GM23338 (cell line): ENCODE measurements at regions not wholly inside any gene's neighbourhood (a gene's known extent, or its start where the extent isn't known, plus 50 kb on each side); places are given as distances from the start of the nearest gene placed in this dataset.

ENCODE experiments used
- ATAC-seq: fragments of 200-7000 bp; cut with Tn5 transposase; 3 replicates; pipeline ENCODE4 v1.9.1; 2020
- DNase-seq: peaks from one replicate; pipeline ENCODE4 v3.0.0-alpha.2; 2015; ENCODE audit warnings: low spot score
- H2AFZ ChIP-seq: fragments of 200-600 bp; sonication (generic); 2 replicates; pipeline ENCODE4 v1.8.0; 2016; ENCODE audit warnings: antibody characterized with exemption, mild to moderate bottlenecking, moderate library complexity
- H3F3A ChIP-seq: fragments of 200-600 bp; sonication (generic); replicated peaks from 2 replicates; pipeline ENCODE4 v1.8.0; 2017; ENCODE audit warnings: antibody characterized with exemption, mixed run types, low read depth
- H3K27ac ChIP-seq: fragments of 200-600 bp; sonication (generic); 2 replicates; pipeline ENCODE4 v1.6.1; 2016; ENCODE audit warnings: low read depth
- H3K27me3 ChIP-seq: fragments of 200-600 bp; sonication (generic); 2 replicates; pipeline ENCODE4 v1.8.0; 2016; ENCODE audit warnings: mild to moderate bottlenecking, mixed run types, moderate library complexity; ENCODE audit not compliant: insufficient read depth
- H3K36me3 ChIP-seq: fragments of 200-600 bp; sonication (generic); 2 replicates; pipeline ENCODE4 v1.8.0; 2016; ENCODE audit warnings: mild to moderate bottlenecking; ENCODE audit not compliant: insufficient read depth
- H3K4me1 ChIP-seq: fragments of 200-600 bp; sonication (generic); 2 replicates; pipeline ENCODE4 v1.8.0; 2016; ENCODE audit warnings: mild to moderate bottlenecking, moderate library complexity; ENCODE audit not compliant: insufficient read depth
- H3K4me2 ChIP-seq: fragments of 200-600 bp; sonication (generic); 2 replicates; pipeline ENCODE4 v1.7.1; 2017; ENCODE audit warnings: mixed run types
- H3K4me3 ChIP-seq: fragments of 200-600 bp; sonication (generic); 2 replicates; pipeline ENCODE4 v1.6.1; 2016; ENCODE audit warnings: mixed run types
- H3K79me2 ChIP-seq: fragments of 200-600 bp; sonication (generic); replicated peaks from 2 replicates; pipeline ENCODE4 v1.8.0; 2017; ENCODE audit warnings: mild to moderate bottlenecking; ENCODE audit not compliant: insufficient read depth
- H3K9me2 ChIP-seq: fragments of 200-600 bp; sonication (generic); 2 replicates; pipeline ENCODE4 v1.8.0; 2017; ENCODE audit not compliant: insufficient read depth
- H4K20me1 ChIP-seq: fragments of 200-600 bp; sonication (generic); replicated peaks from 2 replicates; pipeline ENCODE4 v1.8.0; 2017; ENCODE audit warnings: mild to moderate bottlenecking; ENCODE audit not compliant: insufficient read depth
- H3K27ac Mint-ChIP-seq: 2 replicates; pipeline ENCODE4 v1.8.0; 2020; ENCODE audit warnings: inconsistent platforms, mild to moderate bottlenecking, moderate library complexity, mixed read lengths
- H3K27me3 Mint-ChIP-seq: 3 replicates; pipeline ENCODE4 v1.8.0; 2022; ENCODE audit warnings: low read depth, mild to moderate bottlenecking, moderate library complexity, mixed read lengths, inconsistent platforms; ENCODE audit not compliant: insufficient read depth, poor library complexity
- H3K36me3 Mint-ChIP-seq: 3 replicates; pipeline ENCODE4 v1.8.0; 2021; ENCODE audit warnings: low read depth, mild to moderate bottlenecking, inconsistent platforms, moderate library complexity, mixed read lengths
- H3K4me1 Mint-ChIP-seq: 3 replicates; pipeline ENCODE4 v1.8.0; 2020; ENCODE audit warnings: mild to moderate bottlenecking, inconsistent platforms, mixed read lengths
- H3K4me3 Mint-ChIP-seq: 3 replicates; pipeline ENCODE4 v1.8.0; 2021; ENCODE audit warnings: moderate library complexity, mild to moderate bottlenecking, inconsistent platforms, mixed read lengths
- H3K9me3 Mint-ChIP-seq: 3 replicates; pipeline ENCODE4 v1.8.0; 2020; ENCODE audit warnings: moderate library complexity, mild to moderate bottlenecking, inconsistent platforms, mixed read lengths
- CREB1 ChIP-seq: fragments of 250-450 bp; sonication (Bioruptor Pico); IDR thresholded peaks from 2 replicates; pipeline ENCODE4 v1.5.0; 2020; ENCODE audit warnings: low read depth, mild to moderate bottlenecking, moderate library complexity
- CTCF ChIP-seq, 2 experiments: fragments of 200-600 bp in 1 of 2; sonication (generic) in 1 of 2; conservative IDR thresholded peaks; 2 replicates each; pipeline versions ENCODE4 v1.5.1 to v1.6.1; 2016 to 2017; ENCODE audit warnings: antibody characterized with exemption in 2 of 2, low read depth in 2 of 2, mild to moderate bottlenecking in 2 of 2, moderate library complexity in 1 of 2
- EZH2 ChIP-seq: fragments of 200-600 bp; sonication (generic); IDR thresholded peaks from one replicate; pipeline ENCODE4 v1.8.0; 2017; ENCODE audit warnings: antibody characterized with exemption, mild to moderate bottlenecking, low read depth; ENCODE audit not compliant: unreplicated experiment
- STAT1 ChIP-seq: IDR thresholded peaks from one replicate; pipeline ENCODE4 v1.6.1; 2016; ENCODE audit warnings: antibody characterized with exemption; ENCODE audit not compliant: unreplicated experiment
- ZNF331 ChIP-seq: fragments of 250-450 bp; sonication (Bioruptor Pico); IDR thresholded peaks from 2 replicates; pipeline ENCODE4 v1.5.0; 2020; ENCODE audit warnings: low read depth, mild to moderate bottlenecking, moderate library complexity
- ZNF462 ChIP-seq: fragments of 250-450 bp; sonication (Bioruptor Pico); IDR thresholded peaks from 2 replicates; pipeline ENCODE4 v1.5.0; 2020; ENCODE audit warnings: mild to moderate bottlenecking, moderate library complexity

GRCh38 chr17:77022766-77023165, 118.0 kb upstream of the SEC14L1 start:
- H2AFZ ChIP-seq = no peak overlapping the region
- no peak overlapping the region for H3K4me3 ChIP-seq
- no peaks in the 10 kb centered on the region for H3K79me2 ChIP-seq
- TF ChIP-seq EZH2 = no peak
- no peak for TF ChIP-seq CREB1 (CRISPR knock-in tag)
- no peak for TF ChIP-seq STAT1
- no peak for TF ChIP-seq ZNF331 (CRISPR knock-in tag)
- TF ChIP-seq CTCF (conservative IDR thresholded peaks at IDR 0.05; ENCODE audit: low read depth in 2 of 2) = no peak
- TF ChIP-seq ZNF462 (CRISPR knock-in tag) = no peak
- no peak overlapping the region for H3K4me3 Mint-ChIP-seq
- H3K4me1 ChIP-seq = no peaks in the 10 kb centered on the region
- H3K27me3 ChIP-seq = no peaks in the 10 kb centered on the region
- H3K9me2 ChIP-seq = no peaks in the 10 kb centered on the region
- peaks cover 2% of the 10 kb centered on the region for H3K27me3 Mint-ChIP-seq
- H3K27ac ChIP-seq = no peak overlapping the region
- no peaks in the 10 kb centered on the region for H3K36me3 ChIP-seq
- H3K36me3 Mint-ChIP-seq = 0 out of 3 replicates have a peak, but pooled peaks cover 3% of the 10 kb centered on the region
- H4K20me1 ChIP-seq = no peaks in the 10 kb centered on the region
- H3K27ac Mint-ChIP-seq = no peak overlapping the region
- no peak overlapping the region for H3K4me2 ChIP-seq
- peaks cover 14% of the 10 kb centered on the region for H3K9me3 Mint-ChIP-seq
- peaks cover 3% of the 10 kb centered on the region; the same call in 2 of the 3 replicates for H3K4me1 Mint-ChIP-seq
- no peaks in the 10 kb centered on the region for H3F3A ChIP-seq
- peak; percentile 49; the same call in 1 of the 3 replicates for ATAC-seq
- no peak for DNase-seq
